ENCODE measurements at regions not wholly inside any gene's neighbourhood (a gene's known extent, or its start where the extent isn't known, plus 50 kb on each side); places are given as distances from the start of the nearest gene placed in this dataset.

DNA sequence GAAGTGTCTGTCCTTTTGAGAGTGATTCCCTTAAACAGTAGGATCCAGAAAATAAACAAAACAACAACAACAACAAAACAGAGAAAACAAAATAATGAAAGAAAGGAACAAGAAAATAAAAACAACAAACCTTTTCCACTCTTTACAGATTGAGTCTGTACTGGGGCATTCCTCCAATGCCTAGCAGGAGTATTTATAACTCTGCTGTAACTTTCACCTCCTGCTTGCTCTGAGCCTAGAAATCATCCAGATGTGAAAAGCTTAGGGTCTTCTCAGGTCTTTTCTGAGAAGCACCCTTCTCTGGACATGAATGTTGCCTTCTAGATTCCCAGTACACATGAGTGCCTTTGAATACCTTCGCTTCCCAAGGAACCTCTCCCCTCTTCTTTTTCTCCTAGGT lies 1239.4 kb downstream of the CNTNAP5 start:
- no peaks in the 10 kb centered on the region for H3K4me1 ChIP-seq
- no peaks in the 10 kb centered on the region for H3K36me3 ChIP-seq
- TF ChIP-seq POLR2AphosphoS5 (IDR thresholded peaks at IDR 0.05), result no peak
- TF ChIP-seq POLR2A (IDR thresholded peaks at IDR 0.05), result no peak
- TF ChIP-seq, protein P1, sequence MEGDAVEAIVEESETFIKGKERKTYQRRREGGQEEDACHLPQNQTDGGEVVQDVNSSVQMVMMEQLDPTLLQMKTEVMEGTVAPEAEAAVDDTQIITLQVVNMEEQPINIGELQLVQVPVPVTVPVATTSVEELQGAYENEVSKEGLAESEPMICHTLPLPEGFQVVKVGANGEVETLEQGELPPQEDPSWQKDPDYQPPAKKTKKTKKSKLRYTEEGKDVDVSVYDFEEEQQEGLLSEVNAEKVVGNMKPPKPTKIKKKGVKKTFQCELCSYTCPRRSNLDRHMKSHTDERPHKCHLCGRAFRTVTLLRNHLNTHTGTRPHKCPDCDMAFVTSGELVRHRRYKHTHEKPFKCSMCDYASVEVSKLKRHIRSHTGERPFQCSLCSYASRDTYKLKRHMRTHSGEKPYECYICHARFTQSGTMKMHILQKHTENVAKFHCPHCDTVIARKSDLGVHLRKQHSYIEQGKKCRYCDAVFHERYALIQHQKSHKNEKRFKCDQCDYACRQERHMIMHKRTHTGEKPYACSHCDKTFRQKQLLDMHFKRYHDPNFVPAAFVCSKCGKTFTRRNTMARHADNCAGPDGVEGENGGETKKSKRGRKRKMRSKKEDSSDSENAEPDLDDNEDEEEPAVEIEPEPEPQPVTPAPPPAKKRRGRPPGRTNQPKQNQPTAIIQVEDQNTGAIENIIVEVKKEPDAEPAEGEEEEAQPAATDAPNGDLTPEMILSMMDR (IDR thresholded peaks at IDR 0.05), result no peak
- 83 to 91% methylated on average over 1 of the region's 1 CpG for WGBS, 2 donors (ENCODE audit: low coverage in 1 of 2)
- no peak overlapping the region for H3K4me3 ChIP-seq
- no peaks in the 10 kb centered on the region for H3K9me3 ChIP-seq
- no peak for ATAC-seq
- no peaks in the 10 kb centered on the region for H3K27me3 ChIP-seq
- H3K27ac ChIP-seq, result no peak overlapping the region

GRCh38 chr2:125267683-125268082 lies 1242.6 kb downstream of the CNTNAP5 start:
- Histone ChIP-seq H3K27me3 (no peaks in the 10 kb centered on the region), H3K4me1 (no peaks in the 10 kb centered on the region), H3K27ac (no peak overlapping the region), H3K36me3 (no peaks in the 10 kb centered on the region), H3K4me3 (no peak overlapping the region), H3K9me3 (no peaks in the 10 kb centered on the region)
- no peak for ATAC-seq
- TF ChIP-seq, protein P1 (IDR thresholded peaks at IDR 0.05), result no peak
- TF ChIP-seq POLR2AphosphoS5 (IDR thresholded peaks at IDR 0.05), result no peak
- TF ChIP-seq POLR2A (IDR thresholded peaks at IDR 0.05), result no peak
- TF ChIP-seq EP300 (IDR thresholded peaks at IDR 0.05), result no peak
- 83 to 85% methylated on average over 2 of the region's 2 CpGs for WGBS, 2 donors (ENCODE audit: low coverage in 1 of 2)

GRCh38 chr2:125272651-125273050 lies 1247.6 kb downstream of the CNTNAP5 start:
- Histone ChIP-seq H3K4me3 (no peak overlapping the region), H3K27me3 (no peaks in the 10 kb centered on the region), H3K9me3 (no peaks in the 10 kb centered on the region), H3K36me3 (no peaks in the 10 kb centered on the region), H3K4me1 (no peaks in the 10 kb centered on the region), H3K27ac (no peak overlapping the region)
- no peak for ATAC-seq
- 13 to 21% methylated on average over 1 of the region's 1 CpG for WGBS, 2 donors (ENCODE audit: low coverage in 1 of 2)
- no peak for TF ChIP-seq POLR2AphosphoS5 (IDR thresholded peaks at IDR 0.05)
- TF ChIP-seq EP300 (IDR thresholded peaks at IDR 0.05), result no peak
- TF ChIP-seq POLR2A (IDR thresholded peaks at IDR 0.05), result no peak
- TF ChIP-seq, protein P1 (IDR thresholded peaks at IDR 0.05), result no peak

DNA sequence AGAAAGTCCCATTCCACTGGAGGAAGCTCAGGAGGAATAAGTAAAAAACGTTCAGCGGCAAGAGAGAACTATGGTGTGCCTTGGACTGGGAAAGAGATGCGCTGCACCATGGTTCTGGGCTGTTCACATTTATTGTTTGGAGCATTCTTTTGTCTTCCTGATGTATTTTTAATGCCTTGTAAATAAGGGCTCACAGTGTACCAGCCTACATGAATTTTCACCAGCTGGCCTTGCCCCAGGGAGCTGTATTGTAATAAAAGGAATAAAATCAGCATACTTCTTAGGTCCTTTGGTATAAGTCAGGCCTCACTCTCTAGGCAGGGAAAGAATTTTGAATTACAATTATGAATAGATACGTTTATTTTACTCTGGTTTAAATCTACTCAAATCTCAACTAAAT lies 1249.6 kb downstream of the CNTNAP5 start:
- no peak overlapping the region for H3K4me3 ChIP-seq
- no peaks in the 10 kb centered on the region for H3K9me3 ChIP-seq
- TF ChIP-seq, protein P1 (IDR thresholded peaks at IDR 0.05), result no peak
- TF ChIP-seq POLR2AphosphoS5 (IDR thresholded peaks at IDR 0.05), result no peak
- no peak for TF ChIP-seq EP300 (IDR thresholded peaks at IDR 0.05)
- TF ChIP-seq POLR2A (IDR thresholded peaks at IDR 0.05), result no peak
- ATAC-seq, result no peak
- no peaks in the 10 kb centered on the region for H3K4me1 ChIP-seq
- H3K27me3 ChIP-seq, result no peaks in the 10 kb centered on the region
- no peak overlapping the region for H3K27ac ChIP-seq
- no peaks in the 10 kb centered on the region for H3K36me3 ChIP-seq
- WGBS, 2 donors (ENCODE audit: low coverage in 1 of 2), result 85 to 87% methylated on average over 4 of the region's 4 CpGs

GRCh38 chr2:125280265-125280664 lies 1255.2 kb downstream of the CNTNAP5 start:
- 8 to 39% methylated on average over 2 of the region's 2 CpGs for WGBS, 2 donors (ENCODE audit: low coverage in 1 of 2)
- H3K4me3 ChIP-seq, result no peak overlapping the region
- no peaks in the 10 kb centered on the region for H3K4me1 ChIP-seq
- no peak overlapping the region for H3K27ac ChIP-seq
- no peaks in the 10 kb centered on the region for H3K27me3 ChIP-seq
- no peaks in the 10 kb centered on the region for H3K9me3 ChIP-seq
- no peaks in the 10 kb centered on the region for H3K36me3 ChIP-seq
- TF ChIP-seq POLR2AphosphoS5 (IDR thresholded peaks at IDR 0.05) (no peak), EP300 (IDR thresholded peaks at IDR 0.05) (no peak), POLR2A (IDR thresholded peaks at IDR 0.05) (no peak)
- TF ChIP-seq, protein P1 (IDR thresholded peaks at IDR 0.05), result no peak
- ATAC-seq, result no peak
